ENCODE measurements at regions not wholly inside any gene's neighbourhood (a gene's known extent, or its start where the extent isn't known, plus 50 kb on each side); places are given as distances from the start of the nearest gene placed in this dataset.

DNA sequence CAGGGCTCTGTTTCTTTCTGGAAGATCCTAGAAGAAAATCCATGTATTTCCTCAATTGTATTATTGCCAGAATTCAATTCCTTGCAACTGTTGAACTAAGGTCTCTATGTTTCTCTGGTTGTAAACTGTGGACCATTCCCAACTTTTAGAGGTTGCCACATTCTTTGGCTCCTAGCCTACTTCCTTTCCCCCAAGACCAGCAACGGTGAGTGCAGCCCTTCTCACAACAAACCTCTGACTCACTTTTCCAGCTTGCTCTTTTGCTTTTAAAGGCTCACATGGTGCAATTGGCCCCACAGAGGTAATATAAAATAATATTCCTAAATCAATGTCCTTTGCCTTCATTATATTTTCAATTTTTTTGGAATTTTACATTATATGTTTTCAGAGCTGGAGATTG, 371.3 kb downstream of the SLITRK5 start:
- Mint-ChIP-seq H3K4me3 (no peak overlapping the region), H3K27ac (no peak overlapping the region), H3K9me3 (peaks cover 2 to 6% (median 2%) of the 10 kb centered on the region in 3 donors), H3K4me1 (no peaks in the 10 kb centered on the region), H3K27me3 (no peaks in the 10 kb centered on the region), H3K36me3 (no peaks in the 10 kb centered on the region)

DNA sequence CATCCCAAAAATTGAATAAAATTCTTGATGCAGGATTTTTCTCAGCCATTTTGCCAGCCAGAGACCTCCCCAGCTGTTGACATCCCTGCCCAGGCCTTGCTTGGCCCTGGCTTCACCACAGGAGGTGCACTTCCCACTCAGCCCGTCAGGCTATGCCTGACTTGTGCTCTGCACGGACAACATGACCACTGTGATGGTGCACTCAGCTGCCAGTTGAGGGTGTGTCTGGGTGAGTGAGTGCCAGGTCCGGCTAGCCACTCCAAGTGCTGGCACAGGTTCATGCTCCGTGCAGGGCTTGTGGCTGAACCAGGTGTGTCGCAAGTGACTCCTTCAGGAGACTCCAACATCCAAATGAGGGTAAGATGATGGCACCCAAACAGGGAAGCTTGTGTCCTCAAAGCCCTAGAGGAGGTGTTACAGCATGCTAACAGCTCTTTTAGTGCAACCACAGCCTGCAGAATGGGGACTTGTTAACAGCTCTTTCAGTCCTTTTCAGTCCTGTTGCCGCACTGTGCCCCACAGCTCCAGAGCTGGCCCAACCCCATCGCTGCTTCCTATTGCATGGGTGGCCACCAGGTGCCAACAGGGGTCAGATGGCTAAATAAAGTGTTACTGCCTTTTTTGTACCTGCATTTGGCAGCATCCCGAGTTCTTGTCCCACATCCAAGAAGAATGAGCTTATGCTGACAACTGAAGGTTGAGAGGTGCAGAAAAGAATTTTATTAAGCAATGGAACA, 380.7 kb downstream of the SLITRK5 start:
- H3K9me3 Mint-ChIP-seq, result peaks cover 2 to 21% (median 7%) of the 10 kb centered on the region in 3 donors
- no peak overlapping the region for H3K27ac Mint-ChIP-seq
- H3K4me3 Mint-ChIP-seq, result no peak overlapping the region
- H3K36me3 Mint-ChIP-seq, result no peaks in the 10 kb centered on the region
- H3K27me3 Mint-ChIP-seq, result no peaks in the 10 kb centered on the region
- H3K4me1 Mint-ChIP-seq, result no peaks in the 10 kb centered on the region

DNA sequence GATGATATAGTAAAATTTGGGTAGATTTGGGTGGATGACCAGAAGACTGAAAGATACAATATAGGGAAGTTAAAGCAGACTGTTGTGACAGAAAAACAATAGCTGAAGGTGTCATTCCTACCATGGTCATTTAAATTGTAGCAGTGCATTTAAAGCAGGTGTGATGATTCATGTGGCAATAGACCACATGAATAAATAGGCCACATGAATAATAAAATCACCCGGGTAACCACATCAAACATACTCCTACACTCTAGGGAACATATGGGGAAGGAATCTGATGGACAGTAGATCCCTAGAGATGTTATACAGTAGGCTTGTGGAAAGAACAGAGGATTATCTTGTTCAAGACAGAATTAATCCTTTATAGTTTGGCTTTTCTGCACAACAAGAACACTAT, 392.6 kb downstream of the SLITRK5 start:
- H3K27ac Mint-ChIP-seq, result no peak overlapping the region
- no peak overlapping the region for H3K4me3 Mint-ChIP-seq
- no peaks in the 10 kb centered on the region for H3K27me3 Mint-ChIP-seq
- no peaks in the 10 kb centered on the region for H3K4me1 Mint-ChIP-seq
- no peaks in the 10 kb centered on the region for H3K36me3 Mint-ChIP-seq
- peaks cover 4 to 9% (median 4%) of the 10 kb centered on the region in 3 donors for H3K9me3 Mint-ChIP-seq

DNA sequence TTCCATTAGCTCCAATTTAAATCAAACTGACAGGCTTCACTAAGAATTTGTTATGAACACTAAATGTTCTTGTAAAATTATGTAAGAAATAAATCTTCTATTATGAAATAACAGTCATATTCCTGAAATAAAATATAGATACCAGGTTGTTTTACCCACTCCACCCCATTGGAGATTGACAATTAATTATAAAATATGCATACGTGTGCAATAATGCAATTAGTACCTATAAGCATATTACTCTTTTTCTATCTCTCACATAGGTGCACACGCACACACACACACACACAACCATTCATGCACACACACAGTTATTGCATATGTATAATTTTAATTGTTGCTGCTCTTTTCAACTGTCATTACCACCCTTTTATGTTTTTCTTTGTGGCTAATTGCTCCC, 395.7 kb downstream of the SLITRK5 start:
- Mint-ChIP-seq H3K36me3 (no peaks in the 10 kb centered on the region), H3K27me3 (no peaks in the 10 kb centered on the region), H3K9me3 (peaks cover 4 to 6% (median 4%) of the 10 kb centered on the region in 3 donors), H3K4me1 (no peaks in the 10 kb centered on the region), H3K27ac (no peak overlapping the region), H3K4me3 (no peak overlapping the region)

DNA sequence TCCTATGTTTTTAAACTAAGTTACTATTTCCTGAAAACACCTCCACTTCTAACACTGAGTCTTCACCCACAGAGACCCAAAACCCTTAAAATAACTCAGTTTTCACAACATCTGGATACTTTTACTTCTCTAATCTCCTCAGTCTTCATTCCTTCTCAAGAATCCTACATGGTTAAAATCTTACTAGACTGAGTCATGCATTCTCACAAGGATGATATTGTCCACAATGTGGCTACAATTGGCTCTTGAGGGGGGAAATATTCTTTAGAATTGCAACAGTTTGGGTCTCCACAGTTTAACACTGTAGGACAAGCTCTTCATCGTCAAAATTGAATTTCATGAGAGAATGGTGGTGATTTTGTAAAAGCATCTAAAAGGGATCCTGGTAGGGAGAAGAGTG, 397.1 kb downstream of the SLITRK5 start:
- no peaks in the 10 kb centered on the region for H3K27me3 Mint-ChIP-seq
- H3K27ac Mint-ChIP-seq, result no peak overlapping the region
- H3K36me3 Mint-ChIP-seq, result no peaks in the 10 kb centered on the region
- no peaks in the 10 kb centered on the region for H3K4me1 Mint-ChIP-seq
- no peak overlapping the region for H3K4me3 Mint-ChIP-seq
- H3K9me3 Mint-ChIP-seq, result peaks cover 4% of the 10 kb centered on the region in 3 donors

DNA sequence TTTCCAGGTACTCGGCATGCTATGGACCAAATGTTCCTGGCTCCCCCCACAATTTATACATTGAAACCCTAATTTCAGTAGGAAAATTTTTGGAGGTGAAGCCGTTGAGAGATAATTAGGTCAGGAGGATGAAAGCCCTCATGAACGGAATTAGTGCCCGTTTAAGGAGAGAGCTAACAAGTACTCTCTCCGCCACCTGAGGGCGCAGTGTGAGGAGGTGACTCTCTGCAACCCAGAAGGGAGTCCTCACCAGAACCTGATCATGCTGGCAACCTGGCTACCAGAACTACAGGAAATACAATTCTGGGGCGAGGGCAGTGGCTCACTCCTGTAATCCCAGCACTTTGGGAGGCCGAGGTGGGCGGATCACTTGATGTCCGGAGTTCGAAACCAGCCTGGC, 397.8 kb downstream of the SLITRK5 start:
- H3K27me3 Mint-ChIP-seq, result no peaks in the 10 kb centered on the region
- H3K9me3 Mint-ChIP-seq, result peaks cover 3 to 4% (median 4%) of the 10 kb centered on the region in 3 donors
- H3K4me3 Mint-ChIP-seq, result no peak overlapping the region
- no peak overlapping the region for H3K27ac Mint-ChIP-seq
- H3K36me3 Mint-ChIP-seq, result no peaks in the 10 kb centered on the region
- H3K4me1 Mint-ChIP-seq, result no peaks in the 10 kb centered on the region

DNA sequence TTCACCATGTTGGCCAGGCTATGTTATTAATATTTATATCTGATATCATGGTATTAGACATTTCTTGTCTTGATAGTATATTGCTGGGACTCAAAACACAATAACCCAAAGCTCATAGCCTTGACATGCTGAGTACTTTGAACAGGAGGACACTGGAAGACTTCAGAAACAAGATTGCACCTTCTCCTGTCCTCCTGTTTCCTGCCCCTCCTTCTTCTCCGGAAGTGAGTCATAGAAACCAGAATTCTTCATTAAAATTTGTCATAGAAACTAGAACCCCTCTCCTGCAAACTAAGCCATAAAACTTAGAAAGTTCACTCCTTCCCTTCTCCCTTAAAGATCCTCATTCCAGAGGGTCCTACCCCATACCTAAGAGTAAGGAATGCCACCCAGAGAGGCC, 400.2 kb downstream of the SLITRK5 start:
- H3K27ac Mint-ChIP-seq, result no peak overlapping the region
- no peaks in the 10 kb centered on the region for H3K27me3 Mint-ChIP-seq
- no peaks in the 10 kb centered on the region for H3K36me3 Mint-ChIP-seq
- no peaks in the 10 kb centered on the region for H3K4me1 Mint-ChIP-seq
- H3K9me3 Mint-ChIP-seq, result peaks cover 0 to under 1% (median 0%) of the 10 kb centered on the region in 3 donors
- no peak overlapping the region for H3K4me3 Mint-ChIP-seq

DNA sequence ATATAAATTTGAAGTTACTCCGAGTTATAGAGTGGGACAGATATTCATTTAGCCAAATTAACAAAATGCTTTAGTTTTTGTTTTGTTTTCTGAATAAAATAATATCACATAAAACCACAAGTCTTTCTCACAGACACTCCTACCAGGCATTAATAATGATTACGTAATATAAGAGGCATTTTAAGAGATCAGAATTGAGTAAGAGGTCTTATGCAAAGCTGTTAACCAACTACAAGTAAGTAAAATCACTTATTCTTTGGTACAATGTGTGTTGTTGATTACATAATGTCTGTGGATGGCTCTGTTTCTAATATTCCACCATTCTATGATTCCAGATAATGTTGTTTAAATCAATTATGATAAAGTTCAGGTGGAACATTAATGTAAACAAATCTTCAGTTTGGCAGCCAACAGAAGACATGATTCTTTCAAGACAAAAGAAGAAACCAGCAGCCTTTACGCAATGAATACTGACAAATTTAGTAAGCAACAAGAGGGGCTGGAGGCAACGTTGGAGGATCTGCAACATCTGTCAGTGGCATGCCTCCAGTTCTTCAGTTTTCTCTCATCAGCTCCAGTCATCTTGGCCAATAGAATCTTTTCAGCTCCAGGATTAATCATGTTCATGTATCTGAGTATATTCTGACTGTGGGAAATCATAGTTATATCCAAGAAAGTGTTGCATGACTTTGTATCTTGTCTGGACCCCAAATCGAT, 403.8 kb downstream of the SLITRK5 start:
- no peak overlapping the region for H3K4me3 Mint-ChIP-seq
- no peaks in the 10 kb centered on the region for H3K27me3 Mint-ChIP-seq
- H3K4me1 Mint-ChIP-seq, result no peaks in the 10 kb centered on the region
- no peaks in the 10 kb centered on the region for H3K36me3 Mint-ChIP-seq
- H3K27ac Mint-ChIP-seq, result no peak overlapping the region
- peaks cover 0 to 8% (median 5%) of the 10 kb centered on the region in 3 donors for H3K9me3 Mint-ChIP-seq

DNA sequence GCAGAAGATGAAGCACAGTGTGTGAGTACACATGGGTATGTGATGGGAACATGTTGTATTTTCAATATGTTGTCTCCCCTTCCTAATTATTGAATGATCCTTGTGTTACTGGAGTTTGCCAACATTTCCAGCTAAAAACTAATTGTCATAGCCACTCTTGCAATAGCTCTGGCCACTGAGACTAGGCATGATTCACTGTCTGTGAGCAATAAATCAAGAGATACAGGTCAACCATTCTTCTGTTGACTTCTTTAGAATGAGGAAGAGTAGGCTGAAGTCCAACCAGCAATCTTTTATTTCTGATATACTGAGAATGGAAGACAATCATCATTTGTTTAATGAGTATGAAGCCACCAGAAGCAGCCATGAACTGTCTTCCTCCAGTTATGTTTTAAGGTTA, 413.9 kb downstream of the SLITRK5 start:
- no peak overlapping the region for H3K27ac Mint-ChIP-seq
- H3K4me1 Mint-ChIP-seq, result no peaks in the 10 kb centered on the region
- H3K27me3 Mint-ChIP-seq, result no peaks in the 10 kb centered on the region
- no peaks in the 10 kb centered on the region for H3K36me3 Mint-ChIP-seq
- H3K4me3 Mint-ChIP-seq, result no peak overlapping the region
- peaks cover 0 to 3% (median 0%) of the 10 kb centered on the region in 3 donors for H3K9me3 Mint-ChIP-seq

DNA sequence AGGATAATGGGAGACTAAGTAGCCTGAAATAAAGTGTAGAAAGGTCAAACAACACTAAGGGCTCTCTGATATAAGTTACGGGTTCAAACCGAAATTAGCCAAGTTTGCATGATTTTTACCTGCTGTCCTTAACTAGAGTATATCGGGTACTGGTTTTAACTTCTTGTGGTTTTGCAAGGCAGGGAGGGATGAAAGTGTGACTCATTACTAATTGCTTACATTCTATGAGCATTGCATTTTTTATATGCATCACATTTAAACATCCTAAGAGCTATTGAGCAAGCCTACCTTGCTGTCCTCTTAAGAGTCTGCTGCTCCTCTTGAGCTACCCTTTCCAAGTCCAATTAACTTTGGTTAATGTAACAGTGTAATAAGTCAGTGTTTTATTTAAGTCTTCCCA, 415.4 kb downstream of the SLITRK5 start:
- H3K27ac Mint-ChIP-seq, result no peak overlapping the region
- H3K4me3 Mint-ChIP-seq, result no peak overlapping the region
- H3K4me1 Mint-ChIP-seq, result no peaks in the 10 kb centered on the region
- H3K9me3 Mint-ChIP-seq, result peaks cover 0 to 3% (median 2%) of the 10 kb centered on the region in 3 donors
- H3K36me3 Mint-ChIP-seq, result no peaks in the 10 kb centered on the region
- no peaks in the 10 kb centered on the region for H3K27me3 Mint-ChIP-seq

DNA sequence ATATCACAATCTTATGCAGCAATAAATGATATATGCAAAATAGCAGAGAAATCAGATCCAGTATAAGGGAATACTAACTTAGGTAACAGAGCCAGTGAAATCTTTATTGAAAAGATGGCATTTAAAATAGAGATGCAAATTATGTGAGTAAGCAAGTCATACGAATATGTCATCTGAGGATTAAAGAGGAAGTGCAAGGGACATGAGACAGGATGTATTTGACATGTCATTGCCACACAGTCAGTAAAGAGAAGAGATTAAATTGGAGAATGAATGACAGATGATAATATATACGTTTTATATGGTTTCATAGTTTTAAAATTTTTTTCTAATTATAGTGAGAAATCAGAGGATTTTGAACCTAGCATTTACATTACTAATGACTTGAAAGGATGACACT, 426.4 kb downstream of the SLITRK5 start:
- H3K4me1 Mint-ChIP-seq, result no peaks in the 10 kb centered on the region
- H3K27ac Mint-ChIP-seq, result no peak overlapping the region
- peaks cover 0 to 14% (median 10%) of the 10 kb centered on the region in 3 donors for H3K9me3 Mint-ChIP-seq
- H3K27me3 Mint-ChIP-seq, result no peaks in the 10 kb centered on the region
- peak overlapping the region in 1 of 4 donors; percentile 57 for H3K4me3 Mint-ChIP-seq
- no peaks in the 10 kb centered on the region for H3K36me3 Mint-ChIP-seq

DNA sequence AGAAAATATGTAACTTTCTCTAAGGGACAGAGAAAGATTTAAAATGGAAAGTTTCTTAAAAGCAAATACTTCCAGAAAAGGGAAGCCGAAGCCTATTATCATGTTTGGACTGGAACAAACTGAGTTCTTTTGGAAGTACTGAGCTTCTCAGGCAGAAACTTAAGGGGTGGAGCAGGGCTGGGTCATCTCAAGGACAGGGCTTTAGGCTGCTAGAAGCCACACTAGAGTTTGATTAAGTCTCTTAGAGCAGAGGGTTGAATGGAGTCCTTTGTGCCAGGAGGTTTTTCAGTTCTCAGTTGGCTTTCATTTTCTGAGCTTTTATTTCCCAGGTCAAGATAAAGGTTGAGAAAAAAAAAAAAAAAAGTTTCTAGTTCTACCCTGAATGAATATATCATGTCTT, 432.7 kb downstream of the SLITRK5 start:
- H3K36me3 Mint-ChIP-seq, result no peaks in the 10 kb centered on the region
- H3K9me3 Mint-ChIP-seq, result peaks cover 3 to 22% (median 8%) of the 10 kb centered on the region in 3 donors
- no peak overlapping the region for H3K27ac Mint-ChIP-seq
- no peak overlapping the region for H3K4me3 Mint-ChIP-seq
- no peaks in the 10 kb centered on the region for H3K27me3 Mint-ChIP-seq
- H3K4me1 Mint-ChIP-seq, result no peaks in the 10 kb centered on the region

DNA sequence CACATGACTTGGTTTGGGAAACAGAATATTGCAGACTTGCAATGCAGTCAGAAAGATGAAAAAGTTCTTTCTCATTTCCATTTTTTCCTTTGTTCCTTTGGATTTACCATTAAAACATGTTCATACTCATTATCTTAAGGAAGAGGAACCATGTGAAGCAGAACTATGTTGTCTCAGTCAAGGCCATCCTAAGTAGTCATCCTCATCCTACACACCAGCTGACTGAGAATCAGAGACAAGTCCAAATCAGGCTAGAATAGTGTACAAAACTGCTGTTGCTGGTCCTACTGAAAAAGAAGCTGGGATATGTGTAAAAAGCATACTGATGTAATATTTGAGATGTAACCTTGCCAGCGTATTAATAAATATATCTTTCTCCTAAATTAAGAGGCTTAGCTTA, 433.4 kb downstream of the SLITRK5 start:
- Mint-ChIP-seq H3K36me3 (no peaks in the 10 kb centered on the region), H3K9me3 (peaks cover 3 to 22% (median 8%) of the 10 kb centered on the region in 3 donors), H3K27me3 (no peaks in the 10 kb centered on the region), H3K27ac (no peak overlapping the region), H3K4me3 (no peak overlapping the region), H3K4me1 (no peaks in the 10 kb centered on the region)

DNA sequence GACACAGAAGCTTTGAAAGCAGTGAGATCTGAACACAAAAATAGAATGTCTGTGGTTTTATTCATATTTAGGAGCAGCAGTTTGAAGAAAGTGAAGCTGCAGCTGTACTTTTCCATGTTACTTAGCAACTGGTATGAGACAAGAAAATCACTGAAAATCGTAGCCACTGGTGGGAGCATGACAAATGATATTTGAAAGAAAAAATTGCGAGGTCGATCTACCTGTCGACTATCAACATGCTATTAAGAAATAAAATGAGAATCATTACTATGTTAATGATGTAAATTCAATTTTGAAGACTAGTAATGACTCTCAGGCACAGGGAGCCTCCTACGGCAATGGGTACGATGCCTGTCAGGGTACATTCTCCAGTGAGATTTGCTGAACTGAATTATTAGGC, 436.4 kb downstream of the SLITRK5 start:
- no peak overlapping the region for H3K4me3 Mint-ChIP-seq
- no peaks in the 10 kb centered on the region for H3K27me3 Mint-ChIP-seq
- H3K36me3 Mint-ChIP-seq, result no peaks in the 10 kb centered on the region
- H3K9me3 Mint-ChIP-seq, result peaks cover 2 to 12% (median 3%) of the 10 kb centered on the region in 3 donors
- H3K27ac Mint-ChIP-seq, result no peak overlapping the region
- H3K4me1 Mint-ChIP-seq, result no peaks in the 10 kb centered on the region

DNA sequence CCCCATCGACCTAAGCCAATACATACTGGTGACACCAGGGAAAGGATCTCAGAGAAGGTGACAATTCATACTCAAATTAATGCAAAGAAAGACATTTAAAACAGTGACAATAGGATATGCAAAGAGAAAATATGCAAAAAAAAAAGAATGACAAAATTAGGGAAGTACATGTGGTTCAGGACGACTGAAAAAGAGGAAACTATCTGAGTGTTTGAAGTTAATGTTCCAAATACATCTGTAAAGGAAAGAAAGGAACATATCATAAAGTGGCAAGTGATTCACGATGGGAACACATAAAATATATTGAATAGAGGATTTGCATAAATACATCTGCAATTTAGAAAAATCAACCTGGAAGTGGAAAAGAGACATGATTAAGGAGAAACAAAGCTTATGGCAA, 441.4 kb downstream of the SLITRK5 start:
- H3K36me3 Mint-ChIP-seq, result no peaks in the 10 kb centered on the region
- no peak overlapping the region for H3K27ac Mint-ChIP-seq
- no peaks in the 10 kb centered on the region for H3K27me3 Mint-ChIP-seq
- no peak overlapping the region for H3K4me3 Mint-ChIP-seq
- no peaks in the 10 kb centered on the region for H3K4me1 Mint-ChIP-seq
- H3K9me3 Mint-ChIP-seq, result peaks cover 0 to 4% (median 3%) of the 10 kb centered on the region in 3 donors

DNA sequence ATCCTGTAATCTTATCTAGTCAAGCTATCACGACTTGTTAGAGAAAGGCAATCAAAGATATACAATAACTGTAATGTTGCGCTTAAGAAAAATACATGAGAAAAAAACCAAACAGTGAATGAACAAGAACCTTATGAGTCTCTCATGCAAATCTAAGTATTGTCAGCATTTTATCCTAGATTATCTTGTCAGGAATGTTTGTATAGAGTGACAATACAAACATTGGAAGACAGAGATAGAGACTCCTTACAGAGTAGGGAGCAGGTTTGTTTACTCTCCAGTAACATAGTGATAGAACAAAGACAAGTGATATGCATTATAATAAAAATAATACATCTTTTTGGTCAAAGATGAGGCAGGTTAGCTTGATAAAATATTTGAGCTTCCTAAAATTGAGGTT, 444.8 kb downstream of the SLITRK5 start:
- Mint-ChIP-seq H3K27me3 (no peaks in the 10 kb centered on the region), H3K4me3 (no peak overlapping the region), H3K9me3 (peaks cover 0 to 5% (median 2%) of the 10 kb centered on the region in 3 donors), H3K27ac (no peak overlapping the region), H3K4me1 (peaks cover 0 to 2% (median 0%) of the 10 kb centered on the region in 3 donors), H3K36me3 (no peaks in the 10 kb centered on the region)
